A673 (cell line): ENCODE measurements at regions not wholly inside any gene's neighbourhood (a gene's known extent, or its start where the extent isn't known, plus 50 kb on each side); places are given as distances from the start of the nearest gene placed in this dataset.
"Not testable (repeated sequence)": the region's sequence is repeated elsewhere in the genome, so short reads cannot be mapped to it uniquely, and the experiment has no call there.

ENCODE experiments used
- BruUV-seq: library from RNA; stranded (reverse); fragments of 400-500 nt; replicated peaks from 2 replicates; lab custom pipeline; 2021; lab: Mats Ljungman, UMichigan
- CTCF ChIA-PET: fragments of 300-600 bp; sonication (Branson Sonifier 250); formaldehyde crosslinking; loops from one replicate; lab custom pipeline; 2022; ENCODE audit warnings: antibody characterized with exemption; lab: Charles Lee
- POLR2A ChIA-PET: fragments of 300-600 bp; sonication (Branson Sonifier 250); formaldehyde crosslinking; loops from one replicate; lab custom pipeline; 2022; ENCODE audit warnings: antibody characterized with exemption; ENCODE audit not compliant: low non-redundant PET; lab: Charles Lee
- DNase-seq: peaks from one replicate; pipeline ENCODE4 v3.0.0-alpha.2; 2015; ENCODE audit warnings: low spot score
- H3K27ac ChIP-seq: fragments of 200-600 bp; sonication (generic); 2 replicates; pipeline ENCODE4 v1.5.1; 2016; ENCODE audit warnings: mixed run types, low read depth, mild to moderate bottlenecking, mixed read lengths, antibody characterized with exemption, low read length; ENCODE audit not compliant: poor library complexity, severe bottlenecking
- H3K27me3 ChIP-seq: fragments of 200-600 bp; sonication (generic); replicated peaks from 2 replicates; pipeline ENCODE4 v1.6.1; 2017; ENCODE audit warnings: mixed run types, low read depth, mild to moderate bottlenecking, mixed read lengths, antibody characterized with exemption, low read length; ENCODE audit not compliant: insufficient read depth, poor library complexity
- H3K36me3 ChIP-seq: fragments of 200-600 bp; sonication (generic); 2 replicates; pipeline ENCODE4 v1.6.1; 2016; ENCODE audit warnings: mixed run types, mild to moderate bottlenecking, mixed read lengths, antibody characterized with exemption, low read length; ENCODE audit not compliant: insufficient read depth, poor library complexity, severe bottlenecking
- H3K4me1 ChIP-seq: fragments of 200-600 bp; sonication (generic); 2 replicates; pipeline ENCODE4 v1.6.1; 2017; ENCODE audit warnings: mixed run types, mild to moderate bottlenecking, mixed read lengths, antibody characterized with exemption, low read length; ENCODE audit not compliant: insufficient read depth, poor library complexity, severe bottlenecking
- H3K4me3 ChIP-seq: fragments of 200-600 bp; sonication (generic); 2 replicates; pipeline ENCODE4 v1.5.1; 2016; ENCODE audit warnings: low read depth, mixed run types, mild to moderate bottlenecking, mixed read lengths, low read length; ENCODE audit not compliant: poor library complexity, severe bottlenecking
- H3K9me3 ChIP-seq: fragments of 200-600 bp; sonication (generic); 2 replicates; pipeline ENCODE4 v1.6.1; 2016; ENCODE audit warnings: mixed run types, low read depth, mild to moderate bottlenecking, mixed read lengths, antibody characterized with exemption, low read length; ENCODE audit not compliant: poor library complexity, severe bottlenecking
- EZH2 ChIP-seq: fragments of 200-600 bp; sonication (generic); IDR thresholded peaks from 2 replicates; pipeline ENCODE4 v1.6.1; 2017; ENCODE audit warnings: borderline replicate concordance, low read depth, mild to moderate bottlenecking, mixed read lengths, antibody characterized with exemption, low read length; ENCODE audit not compliant: poor library complexity, severe bottlenecking
- intact Hi-C: fragments of 100-400 bp; cut with micrococcal nuclease; formaldehyde crosslinking; loops from one replicate; pipeline ENCODE4 v1.10.0; 2022; ENCODE audit not compliant: unreplicated experiment
- TF ChIP-seq, protein P1 (sequence below): fragments of 300-800, 200-600 bp; sonication (generic); conservative IDR thresholded peaks from 2 replicates; pipeline ENCODE4 v1.5.1; 2017; ENCODE audit warnings: low read depth, mild to moderate bottlenecking, antibody characterized with exemption, low read length, moderate library complexity, mixed read lengths

DNA sequence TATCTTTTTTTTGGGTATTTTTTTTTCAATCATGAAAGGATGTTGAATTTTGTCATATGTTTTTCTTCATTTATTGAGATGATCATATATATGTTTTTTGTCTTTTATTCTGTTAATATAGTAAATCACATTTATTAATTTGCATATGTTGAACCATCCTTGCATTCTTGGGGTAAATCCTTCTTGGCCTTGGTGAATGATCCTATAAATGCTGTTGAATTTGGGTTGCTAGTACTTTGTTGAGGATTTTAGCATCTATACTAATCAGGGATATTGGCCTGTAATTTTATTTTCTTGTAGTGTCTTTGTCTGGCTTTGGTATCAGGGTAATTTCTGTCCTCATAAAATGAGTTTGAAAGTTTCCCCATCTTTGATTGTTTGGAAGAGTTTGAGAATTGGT, 199.9 kb downstream of the B3GLCT start:
- no peak overlapping the region for H3K27ac ChIP-seq
- intact Hi-C loops: no loop called here
- H3K36me3 ChIP-seq: no peaks in the 10 kb centered on the region
- no TSS peak for BruUV-seq
- no peaks in the 10 kb centered on the region for H3K27me3 ChIP-seq
- no peak for DNase-seq
- CTCF ChIA-PET: no interaction called here
- POLR2A ChIA-PET: no interaction called here
- TF ChIP-seq, protein P1, sequence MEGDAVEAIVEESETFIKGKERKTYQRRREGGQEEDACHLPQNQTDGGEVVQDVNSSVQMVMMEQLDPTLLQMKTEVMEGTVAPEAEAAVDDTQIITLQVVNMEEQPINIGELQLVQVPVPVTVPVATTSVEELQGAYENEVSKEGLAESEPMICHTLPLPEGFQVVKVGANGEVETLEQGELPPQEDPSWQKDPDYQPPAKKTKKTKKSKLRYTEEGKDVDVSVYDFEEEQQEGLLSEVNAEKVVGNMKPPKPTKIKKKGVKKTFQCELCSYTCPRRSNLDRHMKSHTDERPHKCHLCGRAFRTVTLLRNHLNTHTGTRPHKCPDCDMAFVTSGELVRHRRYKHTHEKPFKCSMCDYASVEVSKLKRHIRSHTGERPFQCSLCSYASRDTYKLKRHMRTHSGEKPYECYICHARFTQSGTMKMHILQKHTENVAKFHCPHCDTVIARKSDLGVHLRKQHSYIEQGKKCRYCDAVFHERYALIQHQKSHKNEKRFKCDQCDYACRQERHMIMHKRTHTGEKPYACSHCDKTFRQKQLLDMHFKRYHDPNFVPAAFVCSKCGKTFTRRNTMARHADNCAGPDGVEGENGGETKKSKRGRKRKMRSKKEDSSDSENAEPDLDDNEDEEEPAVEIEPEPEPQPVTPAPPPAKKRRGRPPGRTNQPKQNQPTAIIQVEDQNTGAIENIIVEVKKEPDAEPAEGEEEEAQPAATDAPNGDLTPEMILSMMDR: no peak
- no peak for TF ChIP-seq EZH2
- H3K4me3 ChIP-seq: no peak overlapping the region
- H3K4me1 ChIP-seq: no peaks in the 10 kb centered on the region
- peaks cover 5% of the 10 kb centered on the region for H3K9me3 ChIP-seq

DNA sequence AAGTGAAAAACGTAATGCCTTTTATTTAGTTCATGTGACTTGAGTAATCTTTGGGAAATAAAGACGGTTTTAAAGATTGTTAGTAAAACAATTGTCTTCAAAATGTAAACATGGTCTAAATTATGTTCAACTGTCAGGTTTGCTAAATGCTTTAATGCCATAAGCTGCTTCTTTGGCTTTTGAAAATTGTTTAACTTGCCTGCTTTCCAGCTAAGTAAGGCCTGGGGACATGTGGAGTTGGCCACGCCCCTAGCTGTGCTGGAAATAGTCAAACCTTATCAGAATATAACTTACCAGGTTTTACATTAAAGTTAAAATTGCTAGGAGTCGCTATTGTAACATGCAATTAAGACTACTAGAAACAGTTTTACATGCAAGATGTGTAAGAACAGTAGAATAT, 203.9 kb downstream of the B3GLCT start:
- H3K4me1 ChIP-seq, H3K27ac ChIP-seq, H3K4me3 ChIP-seq, H3K9me3 ChIP-seq, H3K36me3 ChIP-seq, BruUV-seq, CTCF ChIA-PET, H3K27me3 ChIP-seq, DNase-seq, POLR2A ChIA-PET, intact Hi-C loops: not testable (repeated sequence)

DNA sequence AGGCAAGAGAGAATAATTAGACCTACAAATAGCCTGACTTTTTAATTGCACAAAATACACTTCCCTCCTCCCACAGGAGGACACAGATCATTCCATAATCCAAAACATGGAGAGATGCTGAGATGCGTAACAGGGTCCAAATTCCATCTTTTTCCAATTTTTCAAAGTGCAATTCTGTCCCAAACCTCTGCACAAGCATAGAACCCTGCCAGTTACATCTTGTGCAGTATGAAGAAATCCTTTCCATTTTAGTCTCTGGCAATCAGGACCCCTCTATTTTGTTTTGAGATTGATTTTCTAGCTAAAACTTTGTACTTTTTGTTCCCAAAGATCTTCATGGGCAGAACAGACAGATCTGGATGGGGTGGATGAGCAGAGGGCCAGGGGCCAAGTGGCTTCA, 209.2 kb downstream of the B3GLCT start:
- Histone ChIP-seq H3K4me3 (no peak overlapping the region), H3K36me3 (no peaks in the 10 kb centered on the region), H3K27me3 (no peaks in the 10 kb centered on the region), H3K27ac (no peak overlapping the region), H3K9me3 (no peaks in the 10 kb centered on the region), H3K4me1 (no peaks in the 10 kb centered on the region)
- intact Hi-C loops: no loop called here
- CTCF ChIA-PET: no interaction called here
- POLR2A ChIA-PET: no interaction called here
- DNase-seq: no peak
- no peak for TF ChIP-seq EZH2
- TF ChIP-seq, protein P1: no peak
- no TSS peak for BruUV-seq

DNA sequence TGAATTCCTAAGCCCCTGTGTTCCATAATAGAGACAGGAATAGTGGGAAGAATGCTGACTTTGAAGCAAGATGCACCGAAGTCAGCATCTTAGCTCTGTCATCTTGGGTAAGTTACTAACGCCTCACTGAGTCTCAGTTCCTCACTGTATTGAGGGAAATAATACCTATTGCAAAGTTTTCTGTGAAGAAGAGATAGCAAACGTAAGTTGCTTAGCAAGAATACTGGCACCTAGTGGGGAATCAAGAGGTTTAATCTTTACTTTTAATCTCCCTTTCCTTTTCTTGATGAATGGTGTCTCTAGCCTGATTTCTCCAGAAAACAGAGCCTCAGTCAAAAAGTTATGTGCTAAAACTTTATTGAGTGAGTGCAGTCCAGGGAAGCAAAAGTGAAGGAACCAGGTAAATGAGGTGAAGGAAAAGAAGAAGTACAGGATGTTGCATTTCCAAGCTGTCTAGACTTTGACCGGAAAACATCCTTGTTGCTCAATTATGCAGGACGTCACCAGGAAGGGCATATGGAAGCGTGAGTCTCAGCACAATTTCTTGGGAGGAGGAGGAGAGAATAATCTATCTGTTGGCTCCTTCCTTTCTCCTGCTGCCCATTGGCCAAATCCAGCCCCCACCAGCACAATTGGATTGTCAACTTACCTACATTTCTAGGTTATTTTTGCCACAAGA, 210.0 kb downstream of the B3GLCT start:
- no peaks in the 10 kb centered on the region for H3K27me3 ChIP-seq
- H3K36me3 ChIP-seq: no peaks in the 10 kb centered on the region
- no TSS peak for BruUV-seq
- no peaks in the 10 kb centered on the region for H3K9me3 ChIP-seq
- no peak overlapping the region for H3K4me3 ChIP-seq
- CTCF ChIA-PET: no interaction called here
- TF ChIP-seq EZH2: no peak
- TF ChIP-seq, protein P1: peak; percentile 44
- no peak overlapping the region for H3K27ac ChIP-seq
- peak; percentile 37 for DNase-seq
- no peaks in the 10 kb centered on the region for H3K4me1 ChIP-seq
- intact Hi-C loops: no loop called here
- POLR2A ChIA-PET: interaction anchor here (0.6 kb wide), 1 partner anchor 28 kb away, joined by 4 read pairs; no protein-coding TSS in a partner anchor
